ENCODE measurements at regions not wholly inside any gene's neighbourhood (a gene's known extent, or its start where the extent isn't known, plus 50 kb on each side); places are given as distances from the start of the nearest gene placed in this dataset.
A peak's percentile ranks its signal among the peaks of the same experiment; 100 is the strongest.

- TF ChIP-seq POLR2A (IDR thresholded peaks at IDR 0.05), result no peak
- TF ChIP-seq, protein P1, sequence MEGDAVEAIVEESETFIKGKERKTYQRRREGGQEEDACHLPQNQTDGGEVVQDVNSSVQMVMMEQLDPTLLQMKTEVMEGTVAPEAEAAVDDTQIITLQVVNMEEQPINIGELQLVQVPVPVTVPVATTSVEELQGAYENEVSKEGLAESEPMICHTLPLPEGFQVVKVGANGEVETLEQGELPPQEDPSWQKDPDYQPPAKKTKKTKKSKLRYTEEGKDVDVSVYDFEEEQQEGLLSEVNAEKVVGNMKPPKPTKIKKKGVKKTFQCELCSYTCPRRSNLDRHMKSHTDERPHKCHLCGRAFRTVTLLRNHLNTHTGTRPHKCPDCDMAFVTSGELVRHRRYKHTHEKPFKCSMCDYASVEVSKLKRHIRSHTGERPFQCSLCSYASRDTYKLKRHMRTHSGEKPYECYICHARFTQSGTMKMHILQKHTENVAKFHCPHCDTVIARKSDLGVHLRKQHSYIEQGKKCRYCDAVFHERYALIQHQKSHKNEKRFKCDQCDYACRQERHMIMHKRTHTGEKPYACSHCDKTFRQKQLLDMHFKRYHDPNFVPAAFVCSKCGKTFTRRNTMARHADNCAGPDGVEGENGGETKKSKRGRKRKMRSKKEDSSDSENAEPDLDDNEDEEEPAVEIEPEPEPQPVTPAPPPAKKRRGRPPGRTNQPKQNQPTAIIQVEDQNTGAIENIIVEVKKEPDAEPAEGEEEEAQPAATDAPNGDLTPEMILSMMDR (IDR thresholded peaks at IDR 0.05), result no peak
- ATAC-seq, result no peak
- no peaks in the 10 kb centered on the region for H3K27me3 ChIP-seq
- H3K27ac ChIP-seq, result no peak overlapping the region
- no peaks in the 10 kb centered on the region for H3K9me3 ChIP-seq
- peaks cover 0 to 16% (median 8%) of the 10 kb centered on the region in 12 donors for H3K4me1 ChIP-seq
- DNase-seq, result no peak
- WGBS, 4 donors, result 79 to 88% (median 84%) methylated on average over 8 of the region's 8 CpGs
- no peak overlapping the region for H3K4me3 ChIP-seq
- no peaks in the 10 kb centered on the region for H3K36me3 ChIP-seq
- intact Hi-C loops (cut with DNase I), result no loop called here
Measured at GRCh38 chr1:228977307-228977706, 242.0 kb downstream of the RHOU start.

- no peaks in the 10 kb centered on the region for H3K9me3 ChIP-seq
- peaks cover 0 to 16% (median 8%) of the 10 kb centered on the region in 12 donors for H3K4me1 ChIP-seq
- H3K4me3 ChIP-seq, result no peak overlapping the region
- H3K27me3 ChIP-seq, result no peaks in the 10 kb centered on the region
- intact Hi-C loops (cut with DNase I), result no loop called here
- no peak for DNase-seq
- 94 to 99% (median 97%) methylated on average over 3 of the region's 3 CpGs for WGBS, 4 donors
- no peaks in the 10 kb centered on the region for H3K36me3 ChIP-seq
- ATAC-seq, result no peak
- H3K27ac ChIP-seq, result no peak overlapping the region
- TF ChIP-seq POLR2A (IDR thresholded peaks at IDR 0.05), result no peak
Measured at GRCh38 chr1:228977741-228978140, 242.5 kb downstream of the RHOU start.

GRCh38 chr1:228978484-228979324 lies 243.4 kb downstream of the RHOU start:
- peak in 3 of 4 donors; percentile 61 to 72 (median 72) for ATAC-seq
- no peak for TF ChIP-seq POLR2A (IDR thresholded peaks at IDR 0.05)
- TF ChIP-seq, protein P1 (IDR thresholded peaks at IDR 0.05), result no peak
- Histone ChIP-seq H3K27ac (peak overlapping the region in 1 of 12 donors; percentile 60), H3K36me3 (no peaks in the 10 kb centered on the region), H3K4me3 (no peak overlapping the region), H3K9me3 (no peaks in the 10 kb centered on the region), H3K27me3 (no peaks in the 10 kb centered on the region), H3K4me1 (peaks cover 0 to 16% (median 8%) of the 10 kb centered on the region in 12 donors)
- 36 to 62% (median 49%) methylated on average over 12 to 14 of the region's 14 CpGs for WGBS, 4 donors
- intact Hi-C loops (cut with DNase I), result no loop called here
- DNase-seq, result peak; percentile 36 to 69 (median 43)

GRCh38 chr1:228979325-228979699 lies 244.0 kb downstream of the RHOU start:
- Histone ChIP-seq H3K9me3 (no peaks in the 10 kb centered on the region), H3K4me3 (no peak overlapping the region), H3K27ac (peak overlapping the region in 1 of 12 donors; percentile 60), H3K27me3 (no peaks in the 10 kb centered on the region), H3K36me3 (no peaks in the 10 kb centered on the region), H3K4me1 (peaks cover 0 to 16% (median 8%) of the 10 kb centered on the region in 12 donors)
- 80 to 85% (median 82%) methylated on average over 7 of the region's 7 CpGs for WGBS, 4 donors
- intact Hi-C loops (cut with DNase I), result no loop called here
- peak in 1 of 5 donors; percentile 53 for DNase-seq
- ATAC-seq, result peak in 1 of 4 donors; percentile 8
- no peak for TF ChIP-seq POLR2A (IDR thresholded peaks at IDR 0.05)

- H3K27ac ChIP-seq, result no peak overlapping the region
- H3K4me3 ChIP-seq, result no peak overlapping the region
- WGBS, 4 donors, result 93 to 98% (median 97%) methylated on average over 6 of the region's 6 CpGs
- H3K36me3 ChIP-seq, result no peaks in the 10 kb centered on the region
- TF ChIP-seq, protein P1 (IDR thresholded peaks at IDR 0.05), result no peak
- TF ChIP-seq POLR2A (IDR thresholded peaks at IDR 0.05), result no peak
- ATAC-seq (no peak), DNase-seq (no peak)
- no peaks in the 10 kb centered on the region for H3K27me3 ChIP-seq
- intact Hi-C loops (cut with DNase I), result no loop called here
- no peaks in the 10 kb centered on the region for H3K9me3 ChIP-seq
- H3K4me1 ChIP-seq, result peaks cover 0 to 16% (median 8%) of the 10 kb centered on the region in 12 donors
Measured at GRCh38 chr1:228979774-228980173, 244.5 kb downstream of the RHOU start.
